RCC 7860 (cell line): ENCODE measurements at regions not wholly inside any gene's neighbourhood (a gene's known extent, or its start where the extent isn't known, plus 50 kb on each side); places are given as distances from the start of the nearest gene placed in this dataset.
"Not testable (repeated sequence)": the region's sequence is repeated elsewhere in the genome, so short reads cannot be mapped to it uniquely, and the experiment has no call there.

Experiments used
- DNase-seq: peaks from one replicate; pipeline ENCODE4 v3.0.0-alpha.2; 2015; ENCODE audit warnings: low spot score
- FAIRE-seq: peaks from 2 replicates; lab custom pipeline; 2012; peaks lifted over from hg19 to GRCh38; lab: Jason Lieb, UNC

GRCh38 chr10:3331187-3331586 lies 158.6 kb upstream of the PITRM1 start:
- DNase-seq: no peak
- no peak for FAIRE-seq

GRCh38 chr10:3330663-3331062 lies 158.1 kb upstream of the PITRM1 start:
- FAIRE-seq (peak; percentile 88), DNase-seq (peak; percentile 76)

GRCh38 chr10:3325954-3326750 lies 153.6 kb upstream of the PITRM1 start:
- FAIRE-seq (no peak), DNase-seq (no peak)

GRCh38 chr10:3324612-3325038 lies 152.0 kb upstream of the PITRM1 start:
- no peak for DNase-seq
- FAIRE-seq: no peak

GRCh38 chr10:3323865-3324498 lies 151.4 kb upstream of the PITRM1 start:
- DNase-seq (no peak), FAIRE-seq (no peak)

- FAIRE-seq (no peak), DNase-seq (no peak)
Observed at GRCh38 chr10:3321123-3321522, 148.5 kb upstream of the PITRM1 start.

GRCh38 chr10:3319811-3320226 lies 147.2 kb upstream of the PITRM1 start:
- FAIRE-seq: no peak

GRCh38 chr10:3318480-3318807 lies 145.9 kb upstream of the PITRM1 start:
- not testable (repeated sequence) for DNase-seq, FAIRE-seq

More at GRCh38 chr10:3319811-3320226, 147.2 kb upstream of the PITRM1 start:
- no peak for DNase-seq

GRCh38 chr10:3317553-3318479 lies 145.2 kb upstream of the PITRM1 start:
- DNase-seq, FAIRE-seq: not testable (repeated sequence)

- DNase-seq, FAIRE-seq: not testable (repeated sequence)
Observed at GRCh38 chr10:3314445-3315085, 142.0 kb upstream of the PITRM1 start.

- FAIRE-seq (peak; percentile 44), DNase-seq (peak; percentile 64)
Observed at GRCh38 chr10:3313784-3314444, 141.3 kb upstream of the PITRM1 start.

GRCh38 chr10:3312403-3312940 lies 139.9 kb upstream of the PITRM1 start:
- no peak for DNase-seq
- FAIRE-seq: no peak

GRCh38 chr10:3310016-3310784 lies 137.6 kb upstream of the PITRM1 start:
- FAIRE-seq (no peak), DNase-seq (no peak)

- FAIRE-seq (no peak), DNase-seq (no peak)
Observed at GRCh38 chr10:3306050-3306449, 133.5 kb upstream of the PITRM1 start.

- FAIRE-seq: no peak
- no peak for DNase-seq
Observed at GRCh38 chr10:3295582-3296151, 123.1 kb upstream of the PITRM1 start.

- FAIRE-seq: no peak
- DNase-seq: no peak
Observed at GRCh38 chr10:3294919-3295581, 122.5 kb upstream of the PITRM1 start.

- FAIRE-seq (no peak), DNase-seq (no peak)
Observed at GRCh38 chr10:3293581-3294431, 121.2 kb upstream of the PITRM1 start.
